HG02678 (cell line): ENCODE measurements at regions not wholly inside any gene's neighbourhood (a gene's known extent, or its start where the extent isn't known, plus 50 kb on each side); places are given as distances from the start of the nearest gene placed in this dataset.
"Not testable (repeated sequence)": the region's sequence is repeated elsewhere in the genome, so short reads cannot be mapped to it uniquely, and the experiment has no call there.

Source experiments
- ATAC-seq: cut with Tn5 transposase; IDR thresholded peaks from one replicate; pipeline ENCODE4 v1.9.1; 2021; ENCODE audit warnings: mild to moderate bottlenecking, moderate library complexity; ENCODE audit not compliant: unreplicated experiment

DNA sequence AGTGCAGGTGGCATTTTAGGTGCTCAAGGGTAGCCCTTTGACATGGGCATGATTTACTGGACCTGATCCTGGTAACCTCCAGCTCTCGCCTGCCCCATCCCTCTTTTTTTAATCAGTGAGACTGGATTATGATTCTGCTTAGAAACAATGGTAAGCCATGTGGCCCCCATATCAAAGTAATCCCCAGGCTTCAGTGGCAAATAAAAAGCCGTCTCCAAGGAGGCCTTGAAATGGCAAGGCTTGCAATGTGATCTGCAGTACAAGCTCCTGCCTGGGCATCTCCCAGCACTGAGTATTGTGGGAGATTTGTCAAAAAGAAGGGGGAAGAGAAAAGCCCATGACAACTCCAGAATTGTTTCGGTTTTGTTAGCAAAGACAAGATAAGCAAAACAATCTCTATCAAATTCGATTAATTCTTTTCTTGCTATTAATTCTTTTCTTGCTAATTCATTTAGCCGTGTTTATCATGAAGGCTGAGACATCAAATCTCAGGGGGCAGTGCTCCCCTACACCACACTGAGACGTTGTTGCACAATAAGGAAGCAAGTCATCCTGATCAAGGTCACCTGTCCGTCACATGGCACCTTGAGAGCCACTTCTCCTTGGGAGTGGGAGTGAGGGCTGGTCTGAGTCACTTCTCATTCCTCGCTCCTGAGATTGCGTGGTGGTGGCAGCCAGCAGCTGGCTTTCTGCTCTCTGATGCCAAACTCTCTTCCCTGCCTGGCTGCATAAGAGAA, 312.7 kb upstream of the GATB start:
- ATAC-seq, result no peak

DNA sequence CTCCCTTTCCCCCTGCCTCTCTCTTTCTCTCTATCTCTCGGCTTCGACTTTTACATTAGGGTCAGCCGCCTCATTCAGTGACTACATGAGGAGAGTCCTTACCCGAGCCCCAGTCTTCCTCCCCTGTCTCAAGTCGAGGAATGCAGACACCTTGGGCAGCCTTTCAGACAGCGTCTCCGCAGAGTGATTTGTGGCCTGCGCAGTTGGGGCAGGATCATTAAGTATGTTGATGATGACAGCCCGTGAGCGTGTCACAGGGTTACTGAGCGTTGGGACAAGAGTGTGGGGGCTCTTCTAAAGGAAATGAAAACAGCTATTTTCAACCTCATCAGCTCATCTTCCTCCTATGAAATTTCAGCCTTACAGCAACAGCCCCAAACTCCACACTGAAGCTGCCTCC, 312.1 kb upstream of the GATB start:
- no peak for ATAC-seq

DNA sequence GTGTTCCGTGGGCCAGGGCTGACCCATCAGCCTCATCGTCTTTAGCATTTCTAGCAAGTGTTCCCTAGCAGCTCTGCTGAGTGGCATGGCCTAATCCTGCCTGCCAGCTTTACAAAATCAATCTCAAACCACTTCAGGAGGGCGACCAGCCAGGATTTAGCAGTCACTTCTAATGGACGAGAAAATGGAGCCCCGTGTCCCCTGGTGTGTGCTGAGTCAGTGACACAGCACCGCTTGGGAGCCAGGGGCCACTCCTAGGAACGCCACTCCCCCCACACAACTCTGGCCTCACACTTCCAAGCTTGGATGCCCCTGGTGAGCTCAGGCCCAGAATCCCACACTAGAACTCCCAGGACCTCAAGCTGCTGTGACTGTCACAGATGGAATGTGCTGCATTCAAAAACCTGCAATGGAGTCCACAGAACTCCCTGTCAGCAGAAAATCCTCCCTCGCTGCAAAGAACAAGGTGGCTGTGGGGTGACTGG, 311.2 kb upstream of the GATB start:
- ATAC-seq, result no peak

DNA sequence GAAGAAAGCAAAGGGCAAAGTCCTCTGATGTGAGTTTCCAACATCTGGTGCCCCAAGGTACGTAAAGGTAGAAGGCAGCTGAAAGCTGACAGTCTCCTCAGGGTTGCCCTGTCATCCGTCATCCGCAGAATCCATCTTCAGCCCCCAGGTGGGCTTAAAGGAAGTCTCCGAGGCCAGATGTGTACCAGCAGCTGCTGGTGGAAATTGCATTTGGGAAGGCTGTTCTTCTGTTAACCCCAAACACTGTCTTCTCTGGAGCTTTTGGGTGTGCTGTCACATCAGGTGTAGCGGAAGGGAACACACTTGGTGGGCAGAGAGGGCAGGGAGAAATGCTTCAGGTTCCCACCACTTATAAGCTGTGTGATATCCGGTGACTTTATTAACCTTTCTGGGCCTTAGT, 310.0 kb upstream of the GATB start:
- ATAC-seq, result no peak

DNA sequence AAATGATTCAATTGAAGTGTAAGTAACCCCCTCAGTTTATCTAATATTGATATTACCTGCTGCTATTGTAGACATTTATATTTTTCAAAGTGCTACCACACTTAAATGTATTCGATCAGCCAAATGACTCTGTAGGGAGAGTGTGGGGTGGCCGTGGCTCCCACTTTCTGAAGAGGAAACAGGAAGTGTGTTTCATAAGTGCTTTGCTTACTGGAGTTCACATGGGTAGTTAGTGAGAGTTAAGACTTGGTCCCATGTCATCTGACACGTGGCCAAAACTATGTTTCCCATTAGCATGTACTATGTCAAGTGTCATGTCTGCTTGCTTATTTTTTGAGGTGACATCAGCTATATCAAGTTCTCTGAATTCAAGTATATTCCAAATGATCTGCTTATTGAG, 308.1 kb upstream of the GATB start:
- no peak for ATAC-seq

DNA sequence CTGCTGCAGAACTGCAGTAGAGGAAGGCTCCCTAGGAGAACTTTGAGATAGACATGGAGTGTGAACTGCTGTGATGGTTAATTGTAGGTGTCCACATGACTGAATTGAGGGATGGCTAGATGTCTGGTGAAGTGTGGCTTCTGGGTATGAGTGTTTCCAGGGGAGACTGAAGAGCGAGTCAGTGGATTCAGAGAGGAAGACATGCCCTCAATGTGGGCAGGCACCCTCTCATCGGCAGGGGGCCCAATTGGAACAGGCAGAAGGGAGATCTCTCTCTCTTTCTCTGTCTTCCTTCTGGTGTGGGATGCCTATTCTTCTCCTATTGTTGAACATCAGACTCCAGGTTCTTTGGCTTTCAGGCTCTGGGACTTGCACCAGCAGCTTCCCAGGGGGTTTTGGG, 304.7 kb upstream of the GATB start:
- no peak for ATAC-seq

DNA sequence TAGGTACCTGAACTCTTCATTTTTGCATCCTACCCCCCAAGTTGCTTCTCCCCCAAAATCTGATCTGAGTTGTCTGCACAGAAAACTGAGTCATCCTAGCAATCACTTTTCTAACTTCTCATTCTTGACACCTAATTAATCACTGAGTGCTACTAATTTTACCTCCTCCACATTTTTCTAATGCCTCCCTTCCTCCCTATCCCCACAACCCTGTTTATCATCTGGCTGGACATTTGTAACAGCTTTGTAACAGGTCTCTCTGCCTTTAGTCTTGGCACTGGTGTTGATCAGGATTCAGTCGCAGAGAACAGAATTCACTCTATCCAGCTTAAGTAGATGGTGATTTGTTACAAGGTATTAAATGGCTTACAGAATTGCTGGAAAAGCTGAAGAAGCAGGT, 303.9 kb upstream of the GATB start:
- ATAC-seq, result no peak

DNA sequence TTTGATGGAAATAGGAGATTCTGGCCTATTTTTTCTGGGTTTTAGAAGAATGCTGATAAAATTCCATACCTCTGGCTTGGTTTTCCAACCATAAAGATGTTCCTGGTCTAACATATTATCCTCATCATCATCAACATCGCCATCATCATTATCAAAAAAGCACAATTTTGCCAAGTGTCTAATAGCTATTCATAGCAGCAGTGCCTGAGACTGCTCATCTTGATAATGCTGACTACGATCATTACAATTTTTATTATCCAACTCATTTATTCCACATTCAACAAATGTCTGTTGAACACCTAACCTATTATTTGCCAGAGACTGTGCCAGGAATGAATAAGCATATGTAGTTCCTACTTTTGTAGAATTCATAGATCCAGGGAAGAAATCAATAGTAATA, 303.5 kb upstream of the GATB start:
- ATAC-seq, result no peak

DNA sequence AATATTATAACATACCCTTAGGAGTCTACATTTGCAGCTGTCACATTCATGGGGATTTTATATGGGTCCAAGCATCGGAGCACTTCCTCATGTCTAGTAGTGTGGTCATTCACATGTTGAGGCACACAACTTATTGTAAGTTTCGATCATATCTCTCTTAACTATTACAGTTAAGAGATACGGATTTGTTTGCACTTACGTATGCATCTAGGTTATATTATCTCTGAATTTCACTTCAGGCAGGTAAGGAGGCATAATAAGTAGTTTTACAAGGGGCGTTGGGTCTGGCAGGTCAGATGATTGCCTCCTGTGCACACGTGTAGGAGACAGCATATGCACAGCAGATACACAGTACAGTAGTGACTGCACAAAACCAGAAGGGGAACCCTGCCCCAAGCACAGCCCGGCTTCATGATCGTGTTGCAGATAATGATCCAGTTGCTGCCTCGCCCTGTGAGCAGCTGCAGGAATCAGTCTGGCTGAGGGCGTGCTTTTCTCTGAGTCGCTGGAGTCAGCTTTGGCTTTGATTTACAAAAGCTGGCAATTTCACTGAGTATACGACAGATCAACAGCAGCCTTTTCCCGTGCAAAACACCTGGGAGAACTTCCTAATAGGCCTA, 302.9 kb upstream of the GATB start:
- ATAC-seq, result no peak

DNA sequence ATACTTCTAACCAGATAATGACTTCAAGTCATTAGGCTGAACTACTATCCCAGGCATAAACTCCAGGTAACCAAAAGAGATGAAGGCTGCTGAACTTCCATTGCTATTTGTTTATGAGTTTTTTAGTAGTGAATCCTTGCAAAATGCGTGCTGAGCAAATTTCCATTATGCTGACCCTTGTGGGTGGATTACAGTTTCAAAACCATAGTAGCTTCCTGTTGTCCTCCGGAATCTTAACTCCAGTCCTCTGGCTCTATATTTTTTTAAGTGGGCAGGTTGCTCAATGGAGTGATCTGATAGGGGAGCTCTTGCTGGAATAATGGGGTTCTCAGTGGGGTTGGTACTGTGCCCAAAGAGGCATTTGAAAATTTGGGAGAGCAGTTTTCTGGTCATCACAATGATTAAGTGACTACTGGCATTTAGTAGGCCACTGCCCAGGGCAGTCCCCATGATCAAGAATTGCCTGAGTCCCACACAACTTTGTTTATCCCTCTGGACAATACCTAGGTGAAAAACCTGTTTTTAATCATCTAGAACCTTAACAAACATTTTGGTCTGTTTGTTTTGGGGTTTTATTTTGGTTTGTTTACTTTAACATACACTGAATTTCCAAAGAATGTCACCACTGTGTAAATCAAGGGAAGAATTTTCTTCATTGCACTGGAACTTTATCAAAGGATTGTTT, 302.3 kb upstream of the GATB start:
- ATAC-seq, result no peak

DNA sequence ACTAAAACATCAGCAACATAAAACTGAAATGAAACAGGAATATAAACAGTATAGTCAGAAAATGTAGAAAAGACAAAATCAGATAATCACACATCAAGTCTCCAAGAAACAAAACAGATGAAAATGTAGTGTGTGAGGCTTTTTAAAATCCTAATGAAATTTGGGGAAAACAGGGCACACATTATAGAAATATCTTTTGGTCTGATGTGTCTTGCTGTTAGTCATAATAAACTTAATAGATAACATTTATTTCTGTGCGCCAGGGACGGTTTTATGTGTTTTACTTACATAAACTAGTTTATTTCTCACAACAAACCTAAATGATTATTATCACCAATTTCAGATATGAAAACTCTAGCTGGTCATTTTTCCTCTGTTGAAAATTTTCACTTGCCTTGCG, 293.9 kb upstream of the GATB start:
- ATAC-seq, result no peak

DNA sequence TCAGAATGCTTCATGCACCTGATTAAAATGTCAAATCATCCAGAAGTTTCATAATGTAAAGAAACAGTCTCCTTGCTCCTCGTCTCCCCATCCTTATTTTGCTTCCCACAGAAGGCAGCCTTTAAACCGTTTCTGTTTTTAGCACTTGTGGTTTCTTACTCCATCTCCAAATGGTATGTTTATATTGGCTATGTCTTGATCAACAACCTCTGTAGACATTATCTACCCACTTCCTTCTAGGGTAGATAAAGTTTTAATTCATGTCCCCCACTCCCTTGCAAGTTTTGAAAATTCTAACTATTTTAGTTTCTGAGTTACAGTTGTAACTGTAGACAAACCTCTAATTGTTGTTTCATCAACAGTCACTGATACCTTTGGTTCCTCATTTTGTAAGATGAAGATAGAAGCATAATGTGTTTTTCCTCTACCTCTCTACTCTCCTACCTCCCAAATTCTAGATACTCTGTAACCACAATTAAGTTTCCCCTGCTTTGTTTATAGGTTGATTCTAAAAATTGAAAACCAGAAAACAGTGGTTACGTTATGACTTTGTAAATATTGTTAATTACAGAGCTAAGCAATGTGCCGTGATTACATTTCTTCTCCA, 291.7 kb upstream of the GATB start:
- peak; percentile 54 for ATAC-seq

DNA sequence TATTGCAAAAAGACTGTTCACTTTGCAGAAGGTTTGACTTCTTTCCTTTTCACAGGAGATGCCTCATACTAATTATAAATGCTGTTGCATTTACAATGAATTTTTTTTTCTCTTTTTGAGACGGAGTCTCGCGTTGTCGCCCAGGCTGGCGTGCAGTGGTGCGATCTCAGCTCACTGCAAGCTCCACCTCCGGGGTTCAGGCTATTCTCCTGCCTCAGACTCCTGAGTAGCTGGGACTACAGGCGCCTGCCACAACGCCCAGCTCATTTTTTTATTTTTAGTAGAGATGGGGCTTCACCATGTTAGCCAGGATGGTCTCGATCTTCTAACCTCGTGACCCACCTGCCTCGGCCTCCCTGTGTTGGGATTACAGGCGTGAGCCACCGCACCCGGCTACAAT, 290.5 kb upstream of the GATB start:
- not testable (repeated sequence) for ATAC-seq

DNA sequence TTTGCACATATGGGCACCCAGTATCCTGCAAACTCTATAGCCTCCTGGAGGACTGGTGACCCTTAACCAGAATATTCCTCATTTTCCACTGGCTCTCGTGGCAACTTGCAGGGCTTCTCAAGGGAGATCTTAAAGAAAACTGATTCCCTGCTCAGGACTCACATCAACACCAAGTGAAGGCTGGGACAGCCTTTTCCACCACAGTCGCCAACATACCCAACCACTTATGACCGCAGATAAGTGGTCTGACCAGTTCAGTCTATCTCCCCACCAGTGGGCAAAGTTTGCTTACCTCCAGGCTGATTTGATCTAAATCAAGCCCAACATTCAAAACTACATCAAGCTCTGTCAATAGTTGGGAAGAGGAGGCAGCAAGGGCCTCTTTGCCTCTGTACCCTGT, 289.3 kb upstream of the GATB start:
- no peak for ATAC-seq

DNA sequence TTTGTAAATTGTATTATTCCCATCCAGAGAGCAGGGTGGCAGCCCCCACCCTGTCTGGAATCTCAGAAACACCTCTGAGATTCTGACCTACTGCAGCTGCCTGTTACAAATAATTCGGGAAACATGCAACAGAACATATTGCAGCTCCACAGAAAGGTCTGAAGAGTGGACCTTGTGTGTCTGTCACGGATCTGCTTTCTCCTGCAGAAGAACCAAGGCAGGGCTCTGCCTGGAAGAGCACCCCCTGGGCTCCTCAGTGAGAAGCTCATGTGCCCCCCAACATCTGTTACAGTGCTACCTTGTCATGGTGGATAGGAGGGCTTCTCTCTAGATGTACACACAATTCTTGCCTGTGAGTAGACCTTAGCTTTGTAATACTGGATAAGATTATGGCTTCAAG, 286.6 kb upstream of the GATB start:
- ATAC-seq, result no peak

DNA sequence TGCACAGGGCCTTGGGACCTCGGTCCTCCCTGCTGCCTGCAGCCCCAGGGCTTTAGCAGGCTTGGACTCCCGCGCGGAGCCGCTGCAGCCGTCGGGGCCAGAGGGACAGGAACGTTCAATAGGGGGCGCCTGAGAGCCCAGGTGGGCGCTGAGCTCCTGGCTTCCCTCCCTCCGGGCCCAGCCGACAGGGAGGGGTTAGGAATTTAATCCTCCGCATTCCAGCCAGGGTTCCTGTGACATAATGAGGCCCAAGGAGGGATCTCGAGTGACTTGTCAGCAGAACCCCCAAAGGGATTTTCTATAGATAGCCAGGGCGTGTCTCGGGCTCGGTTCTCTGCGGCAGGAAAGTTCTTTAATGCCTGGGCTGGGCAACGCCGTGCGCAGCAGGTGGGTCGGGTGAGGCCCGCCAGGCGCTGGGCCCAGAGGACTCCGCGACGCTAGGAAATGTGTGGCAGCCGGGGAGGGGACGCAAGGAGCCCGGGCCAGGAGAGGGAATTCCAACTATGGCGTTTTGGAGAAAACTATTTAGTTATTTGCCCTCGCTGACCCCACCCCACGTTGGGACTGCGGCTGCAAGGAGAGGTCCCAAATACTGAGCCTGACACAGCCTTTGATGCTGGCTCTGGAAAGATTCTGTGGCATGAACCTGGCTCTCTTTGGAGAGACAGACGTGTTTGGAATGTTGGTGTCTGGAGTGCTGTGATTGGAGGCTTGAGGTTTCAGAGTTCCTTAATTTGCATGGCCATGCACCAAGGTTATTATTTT, 285.2 kb upstream of the GATB start:
- ATAC-seq, result peak; percentile 55

DNA sequence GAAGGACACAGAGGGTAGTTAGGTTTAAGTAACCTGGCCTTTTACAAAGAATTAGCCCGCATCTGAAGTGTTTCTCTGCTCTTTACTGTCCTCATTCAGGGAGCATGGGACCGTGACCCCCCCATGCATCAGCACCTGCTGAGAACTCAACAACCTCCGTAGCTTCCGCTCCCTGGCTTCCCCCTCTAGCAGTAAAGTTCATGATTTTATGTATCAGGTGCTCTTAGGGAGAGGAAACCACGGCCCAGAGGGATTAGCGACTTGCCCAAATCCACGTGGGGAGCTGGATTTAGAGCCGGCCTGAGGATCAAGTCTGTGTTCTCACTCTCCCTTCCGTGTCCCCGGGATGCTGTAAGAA, 284.6 kb upstream of the GATB start:
- peak; percentile 49 for ATAC-seq

DNA sequence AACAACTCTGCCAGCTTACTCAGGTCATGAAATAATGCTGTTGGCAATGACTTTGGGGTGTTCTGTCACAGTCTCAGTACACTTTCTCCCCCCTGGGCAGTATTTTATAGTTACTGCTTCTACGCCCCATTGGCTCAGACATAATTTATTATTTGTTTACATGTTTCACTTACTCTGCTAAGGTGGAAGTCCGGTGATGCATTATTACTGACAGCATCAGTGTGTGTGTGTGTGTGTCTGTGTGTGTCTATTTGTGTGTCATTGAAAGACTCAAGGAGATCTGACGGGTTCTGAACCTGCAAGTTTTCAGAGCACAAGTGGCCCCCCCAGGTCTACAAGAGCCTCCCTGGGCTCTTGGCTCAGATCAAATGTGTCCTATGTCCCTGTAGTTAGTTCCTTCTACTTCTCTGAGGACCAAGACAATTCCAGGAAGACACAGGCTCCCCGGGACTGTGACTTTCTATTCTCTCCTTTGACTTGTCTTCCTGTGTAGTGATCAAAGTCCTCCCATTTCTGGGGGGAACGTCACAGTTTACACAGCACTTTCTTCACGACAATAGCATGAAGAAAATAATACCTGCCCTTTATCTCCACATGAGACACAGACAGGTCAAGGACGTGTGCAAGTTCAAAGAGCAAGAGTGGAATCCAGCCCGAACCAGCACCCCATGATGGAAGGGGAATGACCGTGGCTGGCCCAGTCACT, 283.7 kb upstream of the GATB start:
- ATAC-seq, result no peak

DNA sequence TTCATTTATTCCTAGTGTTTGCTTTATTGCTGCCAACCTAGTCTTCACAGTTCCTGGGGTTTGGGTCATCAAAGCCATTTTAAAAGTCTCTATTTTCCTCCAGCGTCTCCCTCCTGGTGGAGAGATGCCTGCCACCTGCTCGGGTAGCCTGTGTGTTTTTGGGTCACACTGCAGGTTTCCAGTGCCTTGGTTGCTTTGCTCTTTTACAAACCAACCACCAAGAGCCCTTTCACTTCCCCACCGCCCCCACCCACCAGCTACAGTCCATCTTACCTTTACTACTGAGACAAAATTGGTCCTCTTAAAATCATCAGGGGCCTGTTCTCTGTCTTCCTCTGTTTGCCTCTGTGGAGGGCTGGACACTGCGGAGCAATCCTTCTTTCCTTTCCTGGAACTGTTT, 280.5 kb upstream of the GATB start:
- ATAC-seq, result peak; percentile 57

DNA sequence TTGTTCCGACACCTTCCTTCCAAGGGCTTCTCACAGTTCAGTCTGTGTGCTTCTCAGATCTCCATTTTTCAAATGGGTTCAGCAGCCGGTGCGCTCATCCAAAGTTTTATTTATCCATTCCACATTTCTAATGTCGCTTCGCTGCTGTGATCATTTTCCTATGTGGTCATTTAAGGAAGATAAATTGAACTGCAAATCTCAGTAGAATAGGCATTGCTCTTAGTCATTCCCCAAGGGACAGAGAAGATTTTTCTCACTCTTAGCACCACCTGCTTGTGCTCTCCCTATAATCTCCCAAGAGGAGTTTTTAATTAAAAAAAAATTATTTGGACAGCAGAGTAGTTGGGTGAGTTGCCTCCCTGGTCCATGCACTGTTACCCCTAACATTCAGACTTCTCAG, 278.9 kb upstream of the GATB start:
- no peak for ATAC-seq
